CD4-positive, alpha-beta T cell treated with Interleukin-15 for 4 hours (primary cell): ENCODE measurements at regions not wholly inside any gene's neighbourhood (a gene's known extent, or its start where the extent isn't known, plus 50 kb on each side); places are given as distances from the start of the nearest gene placed in this dataset.

Source experiments
- DNase-seq: peaks from one replicate; pipeline ENCODE4 v3.0.0-alpha.2; 2020; ENCODE audit warnings: low spot score

- no peak for DNase-seq
Observed at GRCh38 chr15:62579842-62580241, 414.8 kb upstream of the C2CD4B start.

DNA sequence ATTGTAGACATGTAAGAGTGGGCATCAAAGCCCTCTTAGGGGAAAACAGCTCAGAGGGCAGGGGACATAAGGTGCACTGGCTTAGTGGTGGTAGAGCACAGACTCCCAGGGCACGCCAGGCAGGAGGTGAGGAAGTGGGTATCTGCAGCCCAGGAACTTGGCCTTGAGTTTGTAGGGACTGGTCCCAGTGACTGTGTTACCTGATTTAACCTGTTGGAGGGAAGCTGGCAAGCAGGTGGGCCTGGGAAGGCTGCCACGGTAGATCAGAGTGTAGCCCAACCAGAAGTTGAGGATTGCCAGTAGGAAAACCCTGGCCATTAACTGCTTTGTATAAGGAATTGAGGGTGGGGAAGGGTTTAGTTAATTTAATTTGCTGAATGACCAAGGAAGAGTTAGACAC is 417.5 kb upstream of the C2CD4B start:
- DNase-seq: no peak

- no peak for DNase-seq
Observed at GRCh38 chr15:62584301-62585235, 419.5 kb upstream of the C2CD4B start.

DNA sequence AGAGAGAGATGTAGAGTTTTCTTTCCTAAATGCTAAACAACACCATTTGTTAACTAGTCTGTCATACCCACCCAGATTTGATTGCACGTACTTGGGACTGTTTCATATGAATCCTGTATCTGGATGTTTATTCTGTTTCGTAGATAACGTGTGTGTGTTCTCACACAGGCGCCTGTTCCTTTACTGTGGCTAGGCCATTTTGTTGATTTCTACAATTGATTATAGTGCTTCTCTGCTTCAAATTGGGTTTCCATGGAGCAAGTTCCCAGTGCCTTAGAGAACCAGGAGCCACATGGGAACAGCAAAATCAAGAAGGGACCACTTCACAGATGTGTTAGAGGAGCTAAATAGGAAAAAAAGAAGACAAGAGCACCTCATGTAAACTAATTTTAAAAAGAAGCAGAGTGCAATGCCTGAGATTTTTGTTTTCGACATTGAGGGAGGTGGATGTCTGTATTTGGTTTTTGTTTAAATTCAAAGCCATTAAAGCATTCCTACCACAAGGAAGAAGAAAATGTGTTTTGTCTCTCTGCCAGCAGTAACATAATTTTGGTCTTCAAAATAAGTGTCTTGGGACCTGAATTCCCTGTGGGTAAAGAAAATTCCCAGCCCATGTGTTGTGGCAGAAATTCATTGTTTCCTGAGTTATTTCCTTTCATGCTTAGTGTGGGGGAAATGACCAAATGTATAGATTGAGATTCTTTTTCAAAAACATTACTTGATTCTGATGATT is 424.0 kb upstream of the C2CD4B start:
- no peak for DNase-seq

- DNase-seq: no peak
Observed at GRCh38 chr15:62591842-62592838, 427.1 kb upstream of the C2CD4B start.

- DNase-seq: no peak
Observed at GRCh38 chr15:62592920-62593319, 427.8 kb upstream of the C2CD4B start.

GRCh38 chr15:62593681-62594399 is 428.8 kb upstream of the C2CD4B start:
- no peak for DNase-seq

DNA sequence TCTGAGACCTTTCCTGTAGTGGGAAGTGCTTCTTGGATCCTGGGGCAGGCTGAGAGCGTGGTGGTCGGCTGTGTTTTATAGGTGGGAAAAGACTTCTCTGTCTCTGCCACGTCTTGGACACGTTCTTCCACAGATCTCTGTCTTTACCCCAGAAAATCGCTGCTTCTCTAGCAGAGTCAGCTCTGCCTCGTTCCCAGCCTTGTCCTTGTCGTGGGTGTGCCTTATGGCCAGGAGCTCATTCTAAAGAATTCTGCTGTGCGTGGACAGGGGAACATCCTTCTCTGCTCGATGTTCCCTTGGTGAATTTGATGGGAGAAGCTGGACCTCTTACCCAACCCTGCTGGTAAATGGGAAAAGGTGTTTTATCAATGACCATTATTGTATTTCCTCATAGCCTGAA is 433.1 kb upstream of the C2CD4B start:
- DNase-seq: no peak

- DNase-seq: no peak
Observed at GRCh38 chr15:62599791-62600777, 435.0 kb upstream of the C2CD4B start.

GRCh38 chr15:62601777-62602545 is 436.9 kb upstream of the C2CD4B start:
- no peak for DNase-seq

DNA sequence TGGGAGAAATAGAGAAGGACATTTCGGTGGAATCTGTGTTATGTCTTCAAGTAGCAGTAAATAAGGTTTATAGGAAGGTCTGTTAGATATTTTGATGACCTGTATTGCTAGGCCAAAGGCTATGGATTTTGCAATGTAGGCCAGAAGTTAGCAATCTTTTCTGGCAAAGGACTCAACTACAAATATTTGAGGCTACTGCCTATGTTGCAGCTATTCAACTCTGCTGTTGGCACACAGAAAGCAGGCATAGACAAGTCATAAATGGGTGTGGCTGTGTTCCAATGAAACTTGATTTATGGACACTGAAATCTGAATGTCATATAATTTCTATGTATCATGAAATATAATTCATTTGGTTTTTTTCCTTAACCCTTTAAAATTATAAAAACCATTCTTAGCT is 438.7 kb upstream of the C2CD4B start:
- DNase-seq: no peak

- no peak for DNase-seq
Observed at GRCh38 chr15:62605282-62605681, 437.3 kb upstream of the TPM1 start.

- DNase-seq: no peak
Observed at GRCh38 chr15:62606376-62607113, 436.0 kb upstream of the TPM1 start.

- no peak for DNase-seq
Observed at GRCh38 chr15:62607114-62607462, 435.5 kb upstream of the TPM1 start.

- no peak for DNase-seq
Observed at GRCh38 chr15:62607643-62608042, 434.9 kb upstream of the TPM1 start.

DNA sequence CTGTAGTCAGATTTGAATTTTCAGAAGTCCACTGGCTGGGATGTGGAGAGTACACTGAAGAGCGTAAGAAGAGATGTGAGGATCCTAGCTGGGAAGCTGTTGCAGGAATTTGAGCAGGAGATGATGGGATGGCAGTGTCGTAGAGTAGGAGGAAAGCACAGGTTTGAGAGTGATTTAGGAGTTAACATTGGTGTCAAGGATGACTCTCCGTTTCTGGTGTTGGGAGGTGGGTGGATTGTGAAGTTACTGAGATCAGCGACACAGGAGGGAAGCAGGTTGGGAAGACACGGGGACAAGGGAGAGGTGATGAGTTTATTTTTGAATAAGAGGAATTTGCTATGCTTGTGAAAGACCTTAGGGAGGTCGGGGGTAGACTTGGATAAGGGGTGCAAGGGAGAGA is 434.2 kb upstream of the TPM1 start:
- no peak for DNase-seq

- no peak for DNase-seq
Observed at GRCh38 chr15:62610265-62610869, 432.2 kb upstream of the TPM1 start.

DNA sequence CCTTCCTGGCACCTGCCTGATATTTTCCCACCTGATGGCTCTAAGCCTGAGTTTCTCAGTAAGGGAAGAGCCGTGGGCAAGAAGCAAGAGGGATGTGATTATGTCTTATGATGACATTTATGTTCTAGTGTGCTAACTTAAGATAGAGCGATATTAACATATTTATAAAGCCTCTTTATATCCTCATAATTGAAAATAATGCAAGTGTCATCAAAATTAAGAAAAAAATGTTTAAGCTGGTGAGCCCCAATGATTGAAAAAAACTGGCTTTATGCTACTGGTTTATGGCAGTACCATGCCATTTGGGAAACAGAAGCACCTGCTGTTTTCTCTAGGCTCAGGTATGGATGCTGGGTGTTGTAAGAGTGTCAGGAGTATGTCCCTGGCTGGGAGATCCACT is 431.5 kb upstream of the TPM1 start:
- DNase-seq: no peak
